ENCODE measurements at regions not wholly inside any gene's neighbourhood (a gene's known extent, or its start where the extent isn't known, plus 50 kb on each side); places are given as distances from the start of the nearest gene placed in this dataset.

GRCh38 chr4:67320645-67321044 is 224.7 kb downstream of the CENPC start:
- TF ChIP-seq CTCF (conservative IDR thresholded peaks at IDR 0.05; ENCODE audit: low read length): no peak
- no peak for TF ChIP-seq EZH2phosphoT487 (IDR thresholded peaks at IDR 0.05; ENCODE audit: borderline replicate concordance, low read depth, low read length)

All from OCI-LY7 (cell line).